ENCODE measurements at regions not wholly inside any gene's neighbourhood (a gene's known extent, or its start where the extent isn't known, plus 50 kb on each side); places are given as distances from the start of the nearest gene placed in this dataset.
"Not testable (repeated sequence)": the region's sequence is repeated elsewhere in the genome, so short reads cannot be mapped to it uniquely, and the experiment has no call there.

DNA sequence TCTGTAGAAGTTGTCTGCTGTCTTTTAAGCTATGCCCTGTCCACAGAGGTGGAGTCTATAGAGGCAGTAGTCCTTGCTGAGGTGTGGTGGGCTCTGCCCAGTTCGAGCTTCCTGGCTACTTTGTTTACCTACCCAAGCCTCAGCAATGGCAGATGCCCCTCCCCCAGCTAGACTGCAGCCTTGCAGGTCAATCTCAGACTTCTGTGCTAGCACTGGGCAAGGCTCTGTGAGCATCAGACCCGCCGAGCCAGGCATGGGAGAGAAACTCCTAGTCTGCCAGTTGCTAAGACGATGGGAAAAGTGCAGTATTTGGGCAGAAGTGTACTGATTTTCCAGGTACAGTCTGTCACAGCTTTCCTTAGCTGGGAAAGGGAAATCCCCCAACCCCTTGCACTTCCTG lies 694.1 kb upstream of the CDH6 start:
- TF ChIP-seq, protein P1, sequence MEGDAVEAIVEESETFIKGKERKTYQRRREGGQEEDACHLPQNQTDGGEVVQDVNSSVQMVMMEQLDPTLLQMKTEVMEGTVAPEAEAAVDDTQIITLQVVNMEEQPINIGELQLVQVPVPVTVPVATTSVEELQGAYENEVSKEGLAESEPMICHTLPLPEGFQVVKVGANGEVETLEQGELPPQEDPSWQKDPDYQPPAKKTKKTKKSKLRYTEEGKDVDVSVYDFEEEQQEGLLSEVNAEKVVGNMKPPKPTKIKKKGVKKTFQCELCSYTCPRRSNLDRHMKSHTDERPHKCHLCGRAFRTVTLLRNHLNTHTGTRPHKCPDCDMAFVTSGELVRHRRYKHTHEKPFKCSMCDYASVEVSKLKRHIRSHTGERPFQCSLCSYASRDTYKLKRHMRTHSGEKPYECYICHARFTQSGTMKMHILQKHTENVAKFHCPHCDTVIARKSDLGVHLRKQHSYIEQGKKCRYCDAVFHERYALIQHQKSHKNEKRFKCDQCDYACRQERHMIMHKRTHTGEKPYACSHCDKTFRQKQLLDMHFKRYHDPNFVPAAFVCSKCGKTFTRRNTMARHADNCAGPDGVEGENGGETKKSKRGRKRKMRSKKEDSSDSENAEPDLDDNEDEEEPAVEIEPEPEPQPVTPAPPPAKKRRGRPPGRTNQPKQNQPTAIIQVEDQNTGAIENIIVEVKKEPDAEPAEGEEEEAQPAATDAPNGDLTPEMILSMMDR (IDR thresholded peaks at IDR 0.05; ENCODE audit: low read length, missing control alignments) = no peak
- H3K4me3 ChIP-seq (replicated peaks; ENCODE audit: low read depth, low read length) = no peak overlapping the region
- no peak for DNase-seq (ENCODE audit: low read depth)

GRCh38 chr5:30498972-30499371 lies 694.5 kb upstream of the CDH6 start:
- no peak overlapping the region for H3K4me3 ChIP-seq (replicated peaks; ENCODE audit: low read depth, low read length)
- TF ChIP-seq, protein P1 (IDR thresholded peaks at IDR 0.05; ENCODE audit: low read length, missing control alignments) = no peak
- no peak for DNase-seq (ENCODE audit: low read depth)

GRCh38 chr5:30498509-30498908 lies 695.0 kb upstream of the CDH6 start:
- not testable (repeated sequence) for DNase-seq (ENCODE audit: low read depth); H3K4me3 ChIP-seq (replicated peaks; ENCODE audit: low read depth, low read length)

- H3K4me3 ChIP-seq (replicated peaks; ENCODE audit: low read depth, low read length); DNase-seq (ENCODE audit: low read depth): not testable (repeated sequence)
These were observed 699.4 kb upstream of the CDH6 start for GRCh38 chr5:30494113-30494512.

- TF ChIP-seq, protein P1 (IDR thresholded peaks at IDR 0.05; ENCODE audit: low read length, missing control alignments) = no peak
- DNase-seq (ENCODE audit: low read depth) = no peak
These were observed 714.4 kb upstream of the CDH6 start for GRCh38 chr5:30479104-30479503.

GRCh38 chr5:30475429-30475828 lies 718.1 kb upstream of the CDH6 start:
- TF ChIP-seq, protein P1 (IDR thresholded peaks at IDR 0.05; ENCODE audit: low read length, missing control alignments) = no peak
- no peak for DNase-seq (ENCODE audit: low read depth)

More at GRCh38 chr5:30479104-30479503, 714.4 kb upstream of the CDH6 start:
- no peak overlapping the region for H3K4me3 ChIP-seq (replicated peaks; ENCODE audit: low read depth, low read length)

DNA sequence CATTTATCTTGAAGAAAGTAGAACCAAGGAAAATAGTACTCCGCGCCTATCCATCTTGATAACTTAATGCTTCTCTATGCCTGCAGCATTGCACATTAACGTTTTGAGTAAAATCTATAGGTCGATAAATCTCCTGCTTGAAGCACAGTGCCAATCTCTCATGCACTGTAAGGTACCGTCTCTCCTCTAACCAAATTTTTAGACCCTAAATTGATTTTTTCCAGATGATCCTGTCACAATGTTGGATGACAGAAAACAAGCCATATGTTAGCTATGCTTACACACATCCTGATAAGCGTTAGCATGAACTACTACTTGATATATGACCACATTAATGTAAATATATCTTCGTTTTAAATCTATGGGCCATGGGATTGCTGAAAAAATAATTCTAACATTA lies 723.8 kb upstream of the CDH6 start:
- TF ChIP-seq, protein P1 (IDR thresholded peaks at IDR 0.05; ENCODE audit: low read length, missing control alignments) = no peak

More at GRCh38 chr5:30475429-30475828, 718.1 kb upstream of the CDH6 start:
- no peak overlapping the region for H3K4me3 ChIP-seq (replicated peaks; ENCODE audit: low read depth, low read length)

DNA sequence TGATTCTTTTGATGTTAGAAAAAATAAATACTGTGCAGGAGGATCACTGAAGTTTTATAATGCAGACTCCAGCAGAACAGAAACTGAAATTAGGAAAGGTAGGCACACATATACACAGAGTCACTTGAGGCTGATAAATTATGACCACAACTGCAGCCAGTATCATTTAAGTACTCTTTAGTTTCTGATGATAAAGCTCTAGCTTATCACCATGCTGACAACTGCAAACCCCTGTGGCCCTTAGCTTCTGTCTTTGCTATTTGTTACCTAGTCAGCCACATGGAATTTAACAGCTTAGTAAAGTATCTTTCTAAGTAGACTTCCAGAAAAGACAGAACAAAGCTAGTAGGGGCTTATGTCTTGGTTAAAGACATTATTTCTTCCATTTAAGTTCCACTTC lies 734.8 kb upstream of the CDH6 start:
- H3K4me3 ChIP-seq (replicated peaks; ENCODE audit: low read depth, low read length) = no peak overlapping the region
- TF ChIP-seq, protein P1 (IDR thresholded peaks at IDR 0.05; ENCODE audit: low read length, missing control alignments) = no peak
- no peak for DNase-seq (ENCODE audit: low read depth)

More for the DNA sequence above, 723.8 kb upstream of the CDH6 start:
- DNase-seq (ENCODE audit: low read depth) = no peak
- no peak overlapping the region for H3K4me3 ChIP-seq (replicated peaks; ENCODE audit: low read depth, low read length)

- not testable (repeated sequence) for DNase-seq (ENCODE audit: low read depth)
These were observed 738.0 kb upstream of the CDH6 start for GRCh38 chr5:30455484-30455883.

More at GRCh38 chr5:30455484-30455883, 738.0 kb upstream of the CDH6 start:
- not testable (repeated sequence) for H3K4me3 ChIP-seq (replicated peaks; ENCODE audit: low read depth, low read length)

Data from fibroblast of pulmonary artery (primary cell).